ENCODE measurements at regions not wholly inside any gene's neighbourhood (a gene's known extent, or its start where the extent isn't known, plus 50 kb on each side); places are given as distances from the start of the nearest gene placed in this dataset.

DNA sequence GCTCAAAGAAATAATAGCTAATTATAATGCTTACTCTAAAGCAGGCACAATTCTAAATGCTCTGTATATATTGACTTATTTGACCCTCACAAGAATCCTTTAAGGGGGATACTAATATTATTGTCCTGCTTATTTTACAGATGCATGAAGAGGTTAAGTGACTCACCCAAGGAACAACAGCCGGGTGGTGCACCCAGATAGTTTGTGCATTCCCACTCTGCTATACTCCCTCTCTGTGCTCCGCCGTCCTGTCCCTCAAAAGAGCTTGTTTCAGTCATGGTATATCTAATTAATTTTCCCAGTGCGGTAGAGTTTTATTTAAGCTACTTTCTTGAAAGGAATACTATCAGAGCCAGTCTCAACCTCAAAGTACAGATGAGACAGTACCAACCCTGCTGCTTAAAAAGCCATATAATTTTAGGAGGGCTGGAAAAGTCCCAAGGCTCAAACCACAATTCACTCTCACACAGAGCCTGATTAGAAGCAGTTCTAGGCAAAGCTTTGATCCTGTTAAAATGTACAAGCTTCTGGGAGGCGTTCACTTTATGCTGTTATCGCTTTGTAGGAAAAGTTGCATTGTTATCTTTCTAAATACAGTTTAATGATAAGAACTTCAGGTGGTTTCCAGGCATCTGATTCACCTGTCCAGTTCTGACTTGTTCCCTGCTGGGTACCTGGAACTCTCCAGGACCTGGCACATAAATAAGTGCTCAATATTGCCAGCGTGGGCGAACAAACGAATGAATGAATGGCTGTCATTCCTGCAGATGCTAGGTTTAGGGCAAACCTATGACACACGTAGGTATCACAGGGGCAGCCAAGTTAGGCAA lies 261.5 kb upstream of the KLF14 start:
- CTCF ChIA-PET: interaction anchor here (1.0 to 3.4 kb wide), 6 partner anchors 9 to 98 kb away, joined by 3 to 23 read pairs (median 10); no protein-coding TSS in a partner anchor
- Histone ChIP-seq H3K27me3 (ENCODE audit: control insufficient read depth in 2 of 2, insufficient read depth in 2 of 2, low read length in 2 of 2) (peaks cover 14 to 26% of the 10 kb centered on the region in 2 experiments), H3K9ac (replicated peaks; ENCODE audit: extremely low read depth, insufficient read depth, low read length) (no peak overlapping the region), H3K36me3 (ENCODE audit: control insufficient read depth in 2 of 2, extremely low read depth in 1 of 2, insufficient read depth in 2 of 2, low read length in 2 of 2) (no peaks in the 10 kb centered on the region), H3K79me2 (ENCODE audit: control insufficient read depth, insufficient read depth, low read length) (no peaks in the 10 kb centered on the region), H3K4me2 (ENCODE audit: insufficient read depth, low read length) (no peak overlapping the region), H3K4me1 (ENCODE audit: control insufficient read depth, extremely low read depth, insufficient read depth, low read length) (peaks cover 14% of the 10 kb centered on the region), H3K9me3 (replicated peaks; ENCODE audit: control insufficient read depth, insufficient read depth, low read length) (no peaks in the 10 kb centered on the region), H3K27ac (ENCODE audit: insufficient read depth, low read depth, low read length) (no peak overlapping the region), H3K9me1 (replicated peaks; ENCODE audit: control insufficient read depth, extremely low read depth, insufficient read depth, low read length) (no peaks in the 10 kb centered on the region), H2AFZ (ENCODE audit: low read depth, low read length) (no peak overlapping the region), H3K4me3 (replicated peaks in 1 of 3; ENCODE audit: insufficient read depth in 1 of 3, low read depth in 1 of 3, low read length in 3 of 3) (no peak overlapping the region), H4K20me1 (replicated peaks; ENCODE audit: control insufficient read depth, extremely low read depth, insufficient read depth, low read length) (peaks cover 14% of the 10 kb centered on the region)
- no peak for FAIRE-seq
- no peak for DNase-seq (ENCODE audit: low read depth, low spot score)
- intact Hi-C loops (cut with micrococcal nuclease): no loop called here
- BruUV-seq (replicated peaks): no TSS peak
- no peak for TF ChIP-seq FOS (IDR thresholded peaks at IDR 0.05; ENCODE audit: borderline replicate concordance, insufficient read depth, low read length)
- TF ChIP-seq EZH2 (IDR thresholded peaks at IDR 0.05; ENCODE audit: borderline replicate concordance, low read depth, low read length, severe bottlenecking): no peak
- POLR2A ChIA-PET: no interaction called here
- dilution Hi-C loops (cut with MboI; ENCODE audit: extremely low pct_ligation_motif_present, low sequenced_read_pairs): no loop called here

DNA sequence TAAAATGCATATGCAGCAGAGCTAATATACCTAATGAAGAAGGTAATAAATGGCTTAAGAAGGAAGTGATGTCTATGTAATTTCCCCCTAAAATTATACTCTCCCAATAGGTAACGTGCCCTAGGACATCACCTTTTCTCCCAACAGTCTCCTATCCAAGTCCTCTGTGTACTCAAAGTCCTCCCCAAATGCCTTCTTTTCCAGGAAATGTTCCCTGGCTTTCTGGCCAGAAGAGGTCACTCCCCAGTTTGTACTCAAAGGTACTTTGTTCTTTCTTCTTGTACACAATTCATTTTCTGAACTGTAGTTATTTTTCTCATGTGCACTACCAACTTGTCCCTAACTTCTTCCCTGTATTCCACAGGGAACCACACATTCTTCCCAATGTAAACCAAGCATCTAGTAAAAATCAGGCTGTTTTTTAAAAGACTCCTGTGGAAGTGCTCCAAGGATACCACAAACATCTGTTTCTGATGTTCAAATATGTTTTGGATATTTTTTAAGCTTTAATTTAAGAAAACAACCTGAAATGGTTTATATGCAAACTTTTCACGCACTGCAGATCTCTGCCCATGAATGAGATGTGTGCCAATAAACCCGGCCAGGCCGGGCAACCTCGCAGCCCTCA lies 262.3 kb upstream of the KLF14 start:
- no peaks in the 10 kb centered on the region for H3K9me1 ChIP-seq (replicated peaks; ENCODE audit: control insufficient read depth, extremely low read depth, insufficient read depth, low read length)
- H4K20me1 ChIP-seq (replicated peaks; ENCODE audit: control insufficient read depth, extremely low read depth, insufficient read depth, low read length): peaks cover 15% of the 10 kb centered on the region
- peaks cover 14% of the 10 kb centered on the region for H3K4me1 ChIP-seq (ENCODE audit: control insufficient read depth, extremely low read depth, insufficient read depth, low read length)
- peaks cover 0 to 2% of the 10 kb centered on the region in 2 experiments for H3K36me3 ChIP-seq (ENCODE audit: control insufficient read depth in 2 of 2, extremely low read depth in 1 of 2, insufficient read depth in 2 of 2, low read length in 2 of 2)
- dilution Hi-C loops (cut with MboI; ENCODE audit: extremely low pct_ligation_motif_present, low sequenced_read_pairs): no loop called here
- H3K27me3 ChIP-seq (ENCODE audit: control insufficient read depth in 2 of 2, insufficient read depth in 2 of 2, low read length in 2 of 2): peaks cover 14 to 26% of the 10 kb centered on the region in 2 experiments
- no peak for TF ChIP-seq JUN (IDR thresholded peaks at IDR 0.05; ENCODE audit: borderline replicate concordance, insufficient read depth, insufficient read length, low read depth)
- CTCF ChIA-PET: interaction anchor here (1.4 to 3.4 kb wide), 4 partner anchors 11 to 99 kb away, joined by 6 to 18 read pairs (median 14); no protein-coding TSS in a partner anchor
- H3K4me3 ChIP-seq (replicated peaks in 1 of 3; ENCODE audit: insufficient read depth in 1 of 3, low read depth in 1 of 3, low read length in 3 of 3): no peak overlapping the region
- intact Hi-C loops (cut with micrococcal nuclease): no loop called here
- DNase-seq (ENCODE audit: low read depth, low spot score) (no peak), FAIRE-seq (no peak)
- no peak overlapping the region for H2AFZ ChIP-seq (ENCODE audit: low read depth, low read length)
- H3K9ac ChIP-seq (replicated peaks; ENCODE audit: extremely low read depth, insufficient read depth, low read length): no peak overlapping the region
- no TSS peak for BruUV-seq (replicated peaks)
- no peak overlapping the region for H3K4me2 ChIP-seq (ENCODE audit: insufficient read depth, low read length)
- no peak overlapping the region for H3K27ac ChIP-seq (ENCODE audit: insufficient read depth, low read depth, low read length)
- H3K9me3 ChIP-seq (replicated peaks; ENCODE audit: control insufficient read depth, insufficient read depth, low read length): no peaks in the 10 kb centered on the region
- POLR2A ChIA-PET: no interaction called here
- no peaks in the 10 kb centered on the region for H3K79me2 ChIP-seq (ENCODE audit: control insufficient read depth, insufficient read depth, low read length)
